NCI-H128 (cell line): ENCODE measurements at regions not wholly inside any gene's neighbourhood (a gene's known extent, or its start where the extent isn't known, plus 50 kb on each side); places are given as distances from the start of the nearest gene placed in this dataset.

ENCODE experiments used
- DNase-seq: peaks from one replicate; lab custom pipeline; 2025; ENCODE audit not compliant: unreplicated experiment; lab: John Stamatoyannopoulos, UW

GRCh38 chr15:39431376-39431775, 149.5 kb upstream of the THBS1 start:
- DNase-seq: no peak

GRCh38 chr15:39432026-39432425, 148.9 kb upstream of the THBS1 start:
- no peak for DNase-seq

GRCh38 chr15:39432912-39433348, 147.9 kb upstream of the THBS1 start:
- DNase-seq: no peak

- DNase-seq: no peak
These were observed 147.5 kb upstream of the THBS1 start for GRCh38 chr15:39433376-39433775.

- DNase-seq: no peak
These were observed 146.7 kb upstream of the THBS1 start for GRCh38 chr15:39434163-39434562.

GRCh38 chr15:39434751-39435238, 146.1 kb upstream of the THBS1 start:
- DNase-seq: no peak

GRCh38 chr15:39435244-39435643, 145.6 kb upstream of the THBS1 start:
- DNase-seq: no peak

GRCh38 chr15:39438260-39438659, 142.6 kb upstream of the THBS1 start:
- DNase-seq: no peak

- DNase-seq: no peak
These were observed 141.9 kb upstream of the THBS1 start for GRCh38 chr15:39438799-39439592.

- DNase-seq: no peak
These were observed 138.0 kb upstream of the THBS1 start for GRCh38 chr15:39442898-39443297.

GRCh38 chr15:39443659-39444219, 137.1 kb upstream of the THBS1 start:
- no peak for DNase-seq

GRCh38 chr15:39444735-39445470, 136.0 kb upstream of the THBS1 start:
- DNase-seq: no peak

- no peak for DNase-seq
These were observed 134.9 kb upstream of the THBS1 start for GRCh38 chr15:39445931-39446330.

GRCh38 chr15:39447346-39447745, 133.5 kb upstream of the THBS1 start:
- DNase-seq: no peak

- no peak for DNase-seq
These were observed 133.0 kb upstream of the THBS1 start for GRCh38 chr15:39447881-39448280.

- DNase-seq: no peak
These were observed 132.5 kb upstream of the THBS1 start for GRCh38 chr15:39448409-39448808.

GRCh38 chr15:39451121-39451688, 129.7 kb upstream of the THBS1 start:
- no peak for DNase-seq

- no peak for DNase-seq
These were observed 129.0 kb upstream of the THBS1 start for GRCh38 chr15:39451871-39452270.

- DNase-seq: no peak
These were observed 127.3 kb upstream of the THBS1 start for GRCh38 chr15:39453620-39454019.

GRCh38 chr15:39454189-39454986, 126.5 kb upstream of the THBS1 start:
- no peak for DNase-seq
